K562 (cell line): ENCODE measurements at regions not wholly inside any gene's neighbourhood (a gene's known extent, or its start where the extent isn't known, plus 50 kb on each side); places are given as distances from the start of the nearest gene placed in this dataset.

Experiments used
- KLF13 ChIP-seq: fragments of 450-650 bp; IDR thresholded peaks from 2 replicates; pipeline ENCODE4 v1.6.1; 2016; ENCODE audit warnings: missing genetic modification characterization, low read depth, mild to moderate bottlenecking, missing compliant biosample characterization, moderate library complexity, borderline replicate concordance
- MXI1 ChIP-seq: IDR thresholded peaks from 2 replicates; pipeline ENCODE4 v1.6.1; 2011; ENCODE audit warnings: low read depth, mild to moderate bottlenecking, improper control_type of control experiment, low read length

DNA sequence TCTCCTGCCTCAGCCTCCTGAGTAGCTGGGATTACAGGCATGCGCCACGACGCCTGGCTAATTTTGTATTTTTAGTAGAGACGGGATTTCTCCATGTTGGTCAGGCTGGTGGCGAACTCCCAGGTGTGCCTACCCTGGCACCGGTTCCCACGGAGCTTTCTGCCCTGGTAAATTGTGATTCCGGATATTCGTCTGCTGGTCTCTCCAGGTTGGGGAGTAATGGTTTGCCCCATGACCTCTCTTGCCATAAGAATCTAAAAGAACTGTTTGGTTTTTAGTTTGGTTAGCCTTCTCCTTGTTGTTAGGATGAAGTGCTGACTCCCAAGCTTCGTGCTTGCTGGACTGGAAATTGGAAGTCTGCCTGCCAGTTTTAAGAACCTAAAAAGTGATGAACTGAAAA, 223.8 kb downstream of the BCAS1 start:
- TF ChIP-seq KLF13 (tag) = no peak
- no peak for TF ChIP-seq MXI1
